ENCODE measurements at regions not wholly inside any gene's neighbourhood (a gene's known extent, or its start where the extent isn't known, plus 50 kb on each side); places are given as distances from the start of the nearest gene placed in this dataset.
A peak's percentile ranks its signal among the peaks of the same experiment; 100 is the strongest.
"Not testable (repeated sequence)": the region's sequence is repeated elsewhere in the genome, so short reads cannot be mapped to it uniquely, and the experiment has no call there.

- DNase-seq (ENCODE audit: low spot score) = not testable (repeated sequence)
These were observed 914.0 kb upstream of the CRIM1 start for GRCh38 chr2:35441575-35441974.

GRCh38 chr2:35440308-35440707 is 915.3 kb upstream of the CRIM1 start:
- not testable (repeated sequence) for DNase-seq (ENCODE audit: low spot score)

GRCh38 chr2:35436893-35437292 is 918.7 kb upstream of the CRIM1 start:
- not testable (repeated sequence) for DNase-seq (ENCODE audit: low spot score)

- DNase-seq (ENCODE audit: low spot score) = peak; percentile 45
These were observed 927.0 kb upstream of the CRIM1 start for GRCh38 chr2:35428548-35428947.

GRCh38 chr2:35421485-35421884 is 934.1 kb upstream of the CRIM1 start:
- no peak for DNase-seq (ENCODE audit: low spot score)

- DNase-seq (ENCODE audit: low spot score) = no peak
These were observed 938.3 kb upstream of the CRIM1 start for GRCh38 chr2:35417293-35417692.

- no peak for DNase-seq (ENCODE audit: low spot score)
These were observed 939.0 kb upstream of the CRIM1 start for GRCh38 chr2:35416391-35417140.

- DNase-seq (ENCODE audit: low spot score) = no peak
These were observed 939.6 kb upstream of the CRIM1 start for GRCh38 chr2:35415942-35416341.

GRCh38 chr2:35415282-35415681 is 940.3 kb upstream of the CRIM1 start:
- no peak for DNase-seq (ENCODE audit: low spot score)

- peak; percentile 63 for DNase-seq (ENCODE audit: low spot score)
These were observed 945.0 kb upstream of the CRIM1 start for GRCh38 chr2:35410431-35411061.

GRCh38 chr2:35409762-35410161 is 945.8 kb upstream of the CRIM1 start:
- DNase-seq (ENCODE audit: low spot score) = no peak

GRCh38 chr2:35408320-35408719 is 947.3 kb upstream of the CRIM1 start:
- DNase-seq (ENCODE audit: low spot score) = no peak

GRCh38 chr2:35391736-35392442 is 963.7 kb upstream of the CRIM1 start:
- DNase-seq (ENCODE audit: low spot score) = no peak

- no peak for DNase-seq (ENCODE audit: low spot score)
These were observed 976.8 kb upstream of the CRIM1 start for GRCh38 chr2:35378791-35379190.

- DNase-seq (ENCODE audit: low spot score) = no peak
These were observed 980.7 kb upstream of the CRIM1 start for GRCh38 chr2:35374845-35375244.

GRCh38 chr2:35365859-35366258 is 989.7 kb upstream of the CRIM1 start:
- peak; percentile 45 for DNase-seq (ENCODE audit: low spot score)

GRCh38 chr2:35356332-35356731 is 999.2 kb upstream of the CRIM1 start:
- DNase-seq (ENCODE audit: low spot score) = no peak

GRCh38 chr2:35355056-35355455 is 1000.5 kb upstream of the CRIM1 start:
- DNase-seq (ENCODE audit: low spot score) = no peak

- DNase-seq (ENCODE audit: low spot score) = no peak
These were observed 1008.0 kb upstream of the CRIM1 start for GRCh38 chr2:35347561-35347960.

- DNase-seq (ENCODE audit: low spot score) = no peak
These were observed 1012.4 kb upstream of the CRIM1 start for GRCh38 chr2:35343135-35343534.

GRCh38 chr2:35339211-35339610 is 1016.4 kb upstream of the CRIM1 start:
- no peak for DNase-seq (ENCODE audit: low spot score)

- no peak for DNase-seq (ENCODE audit: low spot score)
These were observed 1017.7 kb upstream of the CRIM1 start for GRCh38 chr2:35337922-35338321.

- DNase-seq (ENCODE audit: low spot score) = no peak
These were observed 1041.5 kb upstream of the CRIM1 start for GRCh38 chr2:35314049-35314448.
